Effector memory CD4-positive, alpha-beta T cell (primary cell): ENCODE measurements at regions not wholly inside any gene's neighbourhood (a gene's known extent, or its start where the extent isn't known, plus 50 kb on each side); places are given as distances from the start of the nearest gene placed in this dataset.

Experiments used
- DNase-seq, 3 donors: peaks; one replicate each; pipeline ENCODE4 v3.0.0-alpha.2; 2020
- H3K27ac ChIP-seq: 2 replicates; pipeline ENCODE4 v1.7.0; 2013; ENCODE audit warnings: mild to moderate bottlenecking, low read length, moderate library complexity; ENCODE audit not compliant: insufficient read depth, poor library complexity, severe bottlenecking
- H3K27me3 ChIP-seq: replicated peaks from 2 replicates; pipeline ENCODE4 v1.7.0; 2013; ENCODE audit warnings: mild to moderate bottlenecking, low read length; ENCODE audit not compliant: insufficient read depth, control insufficient read depth, poor library complexity, severe bottlenecking
- H3K36me3 ChIP-seq: 2 replicates; pipeline ENCODE4 v1.7.0; 2013; ENCODE audit warnings: mild to moderate bottlenecking, low read length, moderate library complexity; ENCODE audit not compliant: control insufficient read depth, insufficient read depth
- H3K4me1 ChIP-seq: 2 replicates; pipeline ENCODE4 v1.7.0; 2013; ENCODE audit warnings: low read length, mild to moderate bottlenecking; ENCODE audit not compliant: control insufficient read depth, insufficient read depth, poor library complexity, severe bottlenecking
- H3K4me3 ChIP-seq: 2 replicates; pipeline ENCODE4 v1.7.0; 2013; ENCODE audit warnings: low read length, low read depth, mild to moderate bottlenecking; ENCODE audit not compliant: insufficient read depth, poor library complexity, severe bottlenecking
- H3K9me3 ChIP-seq: 2 replicates; pipeline ENCODE4 v1.7.0; 2013; ENCODE audit warnings: mild to moderate bottlenecking, low read length, moderate library complexity; ENCODE audit not compliant: control insufficient read depth

- H3K4me1 ChIP-seq = no peaks in the 10 kb centered on the region
- H3K4me3 ChIP-seq = no peak overlapping the region
- DNase-seq = no peak
- H3K9me3 ChIP-seq = no peaks in the 10 kb centered on the region
- no peak overlapping the region for H3K27ac ChIP-seq
- H3K36me3 ChIP-seq = no peaks in the 10 kb centered on the region
- no peaks in the 10 kb centered on the region for H3K27me3 ChIP-seq
Observed at GRCh38 chr3:105950881-105951600, 82.2 kb upstream of the CBLB start.

- no peaks in the 10 kb centered on the region for H3K27me3 ChIP-seq
- H3K4me1 ChIP-seq = no peaks in the 10 kb centered on the region
- no peaks in the 10 kb centered on the region for H3K36me3 ChIP-seq
- no peak for DNase-seq
- H3K4me3 ChIP-seq = no peak overlapping the region
- no peak overlapping the region for H3K27ac ChIP-seq
- H3K9me3 ChIP-seq = no peaks in the 10 kb centered on the region
Observed at GRCh38 chr3:105953831-105954230, 85.0 kb upstream of the CBLB start.

- Histone ChIP-seq H3K9me3 (no peaks in the 10 kb centered on the region), H3K36me3 (no peaks in the 10 kb centered on the region)
Observed at GRCh38 chr3:105956306-105956705, 87.5 kb upstream of the CBLB start.

GRCh38 chr3:105957722-105958121 lies 88.9 kb upstream of the CBLB start:
- no peak overlapping the region for H3K27ac ChIP-seq
- no peaks in the 10 kb centered on the region for H3K27me3 ChIP-seq
- no peak overlapping the region for H3K4me3 ChIP-seq
- no peak for DNase-seq
- H3K36me3 ChIP-seq = no peaks in the 10 kb centered on the region
- no peaks in the 10 kb centered on the region for H3K9me3 ChIP-seq
- H3K4me1 ChIP-seq = no peaks in the 10 kb centered on the region

More at GRCh38 chr3:105956306-105956705, 87.5 kb upstream of the CBLB start:
- no peaks in the 10 kb centered on the region for H3K4me1 ChIP-seq
- H3K27me3 ChIP-seq = no peaks in the 10 kb centered on the region
- DNase-seq = no peak
- H3K4me3 ChIP-seq = no peak overlapping the region
- H3K27ac ChIP-seq = no peak overlapping the region

- Histone ChIP-seq H3K27me3 (no peaks in the 10 kb centered on the region), H3K9me3 (no peaks in the 10 kb centered on the region), H3K4me1 (no peaks in the 10 kb centered on the region), H3K4me3 (no peak overlapping the region), H3K36me3 (no peaks in the 10 kb centered on the region), H3K27ac (no peak overlapping the region)
- DNase-seq = no peak
Observed at GRCh38 chr3:105958237-105959000, 89.6 kb upstream of the CBLB start.

GRCh38 chr3:105959851-105960250 lies 91.0 kb upstream of the CBLB start:
- Histone ChIP-seq H3K9me3 (no peaks in the 10 kb centered on the region), H3K4me1 (no peaks in the 10 kb centered on the region), H3K4me3 (no peak overlapping the region), H3K27ac (no peak overlapping the region), H3K36me3 (no peaks in the 10 kb centered on the region), H3K27me3 (no peaks in the 10 kb centered on the region)
- no peak for DNase-seq

GRCh38 chr3:105960381-105960780 lies 91.6 kb upstream of the CBLB start:
- Histone ChIP-seq H3K4me3 (no peak overlapping the region), H3K9me3 (no peaks in the 10 kb centered on the region), H3K27me3 (no peaks in the 10 kb centered on the region), H3K27ac (no peak overlapping the region), H3K36me3 (no peaks in the 10 kb centered on the region), H3K4me1 (no peaks in the 10 kb centered on the region)
- DNase-seq = no peak

GRCh38 chr3:105963161-105963560 lies 94.3 kb upstream of the CBLB start:
- no peak for DNase-seq

GRCh38 chr3:105965384-105965783 lies 96.6 kb upstream of the CBLB start:
- no peaks in the 10 kb centered on the region for H3K4me1 ChIP-seq
- DNase-seq = no peak

More at GRCh38 chr3:105963161-105963560, 94.3 kb upstream of the CBLB start:
- no peak overlapping the region for H3K4me3 ChIP-seq
- no peaks in the 10 kb centered on the region for H3K36me3 ChIP-seq
- H3K4me1 ChIP-seq = no peaks in the 10 kb centered on the region
- no peaks in the 10 kb centered on the region for H3K27me3 ChIP-seq
- H3K27ac ChIP-seq = no peak overlapping the region
- H3K9me3 ChIP-seq = no peaks in the 10 kb centered on the region

GRCh38 chr3:105967117-105967516 lies 98.3 kb upstream of the CBLB start:
- Histone ChIP-seq H3K27me3 (no peaks in the 10 kb centered on the region), H3K36me3 (no peaks in the 10 kb centered on the region), H3K4me3 (no peak overlapping the region), H3K4me1 (no peaks in the 10 kb centered on the region), H3K27ac (no peak overlapping the region), H3K9me3 (no peaks in the 10 kb centered on the region)
- DNase-seq = no peak

More at GRCh38 chr3:105965384-105965783, 96.6 kb upstream of the CBLB start:
- Histone ChIP-seq H3K9me3 (no peaks in the 10 kb centered on the region), H3K27me3 (no peaks in the 10 kb centered on the region), H3K4me3 (no peak overlapping the region), H3K27ac (no peak overlapping the region), H3K36me3 (no peaks in the 10 kb centered on the region)
